SK-N-SH treated with all-trans-retinoic acid at 6 μM for 48 hours (cell line): ENCODE measurements at regions not wholly inside any gene's neighbourhood (a gene's known extent, or its start where the extent isn't known, plus 50 kb on each side); places are given as distances from the start of the nearest gene placed in this dataset.

Source experiments
- ATAC-seq: fragments of 200-7000 bp; cut with Tn5 transposase; 3 replicates; pipeline ENCODE4 v1.9.1; 2020; ENCODE audit warnings: mild to moderate bottlenecking, moderate library complexity
- ARNTL ChIP-seq: fragments of 450-650 bp; formaldehyde crosslinking; IDR thresholded peaks from 2 replicates; pipeline ENCODE4 v1.5.0; 2020; ENCODE audit warnings: low read depth, mild to moderate bottlenecking, moderate library complexity, borderline replicate concordance
- BACH2 ChIP-seq: fragments of 250-450 bp; sonication (Bioruptor Pico); IDR thresholded peaks from 2 replicates; pipeline ENCODE4 v1.9.0; 2021; ENCODE audit warnings: mild to moderate bottlenecking, borderline replicate concordance
- CSDC2 ChIP-seq: fragments of 250-450 bp; sonication (Bioruptor Pico); IDR thresholded peaks from 2 replicates; pipeline ENCODE4 v1.5.0; 2020; ENCODE audit warnings: mild to moderate bottlenecking, moderate library complexity
- ESRRG ChIP-seq: fragments of 250-450 bp; sonication (Bioruptor Pico); IDR thresholded peaks from 2 replicates; pipeline ENCODE4 v1.6.1; 2021; ENCODE audit warnings: mild to moderate bottlenecking
- GLIS3 ChIP-seq: fragments of 250-450 bp; sonication (Bioruptor Pico); IDR thresholded peaks from 2 replicates; pipeline ENCODE4 v1.5.0; 2020; ENCODE audit warnings: mild to moderate bottlenecking, moderate library complexity
- OSR1 ChIP-seq: fragments of 250-450 bp; sonication (Bioruptor Pico); IDR thresholded peaks from 2 replicates; pipeline ENCODE4 v1.8.0; 2022; ENCODE audit warnings: moderate library complexity, mild to moderate bottlenecking, inconsistent platforms
- PPARA ChIP-seq: fragments of 250-450 bp; sonication (Bioruptor Pico); IDR thresholded peaks from 2 replicates; pipeline ENCODE4 v1.5.0; 2020; ENCODE audit warnings: mild to moderate bottlenecking, borderline replicate concordance
- RARB ChIP-seq: fragments of 250-450 bp; sonication (Bioruptor Pico); IDR thresholded peaks from 2 replicates; pipeline ENCODE4 v1.8.0; 2021; ENCODE audit warnings: mild to moderate bottlenecking, moderate library complexity
- SNAI2 ChIP-seq: fragments of 250-450 bp; sonication (Bioruptor Pico); IDR thresholded peaks from 2 replicates; pipeline ENCODE4 v1.5.0; 2020; ENCODE audit warnings: mild to moderate bottlenecking, moderate library complexity
- TCF4 ChIP-seq: fragments of 250-450 bp; sonication (Bioruptor Pico); IDR thresholded peaks from 2 replicates; pipeline ENCODE4 v1.8.0; 2021; ENCODE audit warnings: mild to moderate bottlenecking, moderate library complexity, borderline replicate concordance
- TOX ChIP-seq: fragments of 250-450 bp; sonication (Bioruptor Pico); IDR thresholded peaks from 2 replicates; pipeline ENCODE4 v1.8.0; 2021; ENCODE audit warnings: mild to moderate bottlenecking, moderate library complexity, borderline replicate concordance
- ZC3H10 ChIP-seq: fragments of 250-450 bp; sonication (Bioruptor Pico); IDR thresholded peaks from 2 replicates; pipeline ENCODE4 v1.5.1; 2021; ENCODE audit warnings: mild to moderate bottlenecking, moderate library complexity
- ZFP3 ChIP-seq: fragments of 250-450 bp; sonication (Bioruptor Pico); IDR thresholded peaks from 2 replicates; pipeline ENCODE4 v1.5.0; 2020; ENCODE audit warnings: mild to moderate bottlenecking, moderate library complexity
- ZFP30 ChIP-seq: fragments of 450-650 bp; formaldehyde crosslinking; IDR thresholded peaks from 2 replicates; pipeline ENCODE4 v1.5.0; 2022; ENCODE audit warnings: mild to moderate bottlenecking, moderate library complexity
- ZNF565 ChIP-seq: fragments of 450-650 bp; formaldehyde crosslinking; conservative IDR thresholded peaks from 2 replicates; pipeline ENCODE4 v1.5.0; 2020; ENCODE audit warnings: low read depth, mild to moderate bottlenecking, moderate library complexity
- ZNF70 ChIP-seq: fragments of 450-650 bp; formaldehyde crosslinking; IDR thresholded peaks from 2 replicates; pipeline ENCODE4 v1.5.0; 2020; ENCODE audit warnings: mild to moderate bottlenecking, moderate library complexity
- ZNF8 ChIP-seq: fragments of 450-650 bp; formaldehyde crosslinking; IDR thresholded peaks from 2 replicates; pipeline ENCODE4 v1.5.0; 2020; ENCODE audit warnings: mild to moderate bottlenecking, moderate library complexity
- TF ChIP-seq, protein P1 (sequence below): fragments of 250-450 bp; sonication (Bioruptor Pico); IDR thresholded peaks from 2 replicates; pipeline ENCODE4 v1.5.0; 2020; ENCODE audit warnings: mild to moderate bottlenecking, moderate library complexity
- TF ChIP-seq, protein P2 (sequence below): fragments of 250-450 bp; sonication (Bioruptor Pico); IDR thresholded peaks from 2 replicates; pipeline ENCODE4 v1.8.0; 2021; ENCODE audit warnings: low read depth, mild to moderate bottlenecking, moderate library complexity, borderline replicate concordance
- TF ChIP-seq, protein P3 (sequence below): fragments of 250-450 bp; sonication (Bioruptor Pico); IDR thresholded peaks from 2 replicates; pipeline ENCODE4 v1.5.1; 2020; ENCODE audit warnings: low read depth, mild to moderate bottlenecking, moderate library complexity
- TF ChIP-seq, protein P4 (sequence below): fragments of 250-450 bp; sonication (Bioruptor Pico); IDR thresholded peaks from 2 replicates; pipeline ENCODE4 v1.8.0; 2020; ENCODE audit warnings: mild to moderate bottlenecking, moderate library complexity, borderline replicate concordance
- TF ChIP-seq, protein P5 (sequence below): fragments of 250-450 bp; sonication (Bioruptor Pico); IDR thresholded peaks from 2 replicates; pipeline ENCODE4 v1.5.1; 2021; ENCODE audit warnings: mild to moderate bottlenecking, moderate library complexity

DNA sequence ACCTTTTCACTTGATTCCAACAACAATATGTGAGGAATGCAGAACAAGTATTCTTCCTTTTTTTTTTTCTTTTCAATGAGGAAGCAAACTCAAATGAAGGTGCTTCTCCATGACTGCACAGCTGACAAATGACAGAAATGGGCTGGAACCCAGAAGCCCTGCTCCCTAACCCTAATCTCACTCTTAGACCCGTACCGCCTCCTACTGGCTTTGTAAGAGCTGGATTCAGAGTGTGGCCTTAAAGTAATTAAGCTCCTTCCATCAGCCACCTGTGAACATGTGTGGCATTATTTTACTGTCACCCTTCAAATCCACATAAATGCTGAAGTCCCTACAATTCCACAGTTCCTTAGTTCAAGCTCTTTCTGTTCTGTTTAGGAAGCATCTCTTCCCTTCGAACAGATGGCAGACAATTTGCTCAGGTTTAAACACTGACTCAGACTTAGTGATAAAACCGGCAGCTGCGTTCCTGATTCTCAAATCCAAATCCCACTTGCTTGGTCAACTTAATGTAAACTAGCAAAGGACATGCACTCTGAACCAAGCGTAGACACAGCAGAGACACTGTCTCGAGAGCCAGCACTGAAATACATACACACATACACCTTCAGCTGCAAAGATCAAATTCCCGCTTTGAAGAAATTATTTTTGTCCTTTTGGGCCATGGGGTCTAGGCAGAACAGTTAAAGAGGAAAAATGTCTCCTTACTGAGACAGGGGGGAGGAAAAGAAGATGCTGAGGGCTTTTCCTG, 316.7 kb upstream of the TLE4 start:
- TF ChIP-seq SNAI2 = no peak
- no peak for TF ChIP-seq CSDC2 (CRISPR knock-in tag)
- no peak for ATAC-seq

DNA sequence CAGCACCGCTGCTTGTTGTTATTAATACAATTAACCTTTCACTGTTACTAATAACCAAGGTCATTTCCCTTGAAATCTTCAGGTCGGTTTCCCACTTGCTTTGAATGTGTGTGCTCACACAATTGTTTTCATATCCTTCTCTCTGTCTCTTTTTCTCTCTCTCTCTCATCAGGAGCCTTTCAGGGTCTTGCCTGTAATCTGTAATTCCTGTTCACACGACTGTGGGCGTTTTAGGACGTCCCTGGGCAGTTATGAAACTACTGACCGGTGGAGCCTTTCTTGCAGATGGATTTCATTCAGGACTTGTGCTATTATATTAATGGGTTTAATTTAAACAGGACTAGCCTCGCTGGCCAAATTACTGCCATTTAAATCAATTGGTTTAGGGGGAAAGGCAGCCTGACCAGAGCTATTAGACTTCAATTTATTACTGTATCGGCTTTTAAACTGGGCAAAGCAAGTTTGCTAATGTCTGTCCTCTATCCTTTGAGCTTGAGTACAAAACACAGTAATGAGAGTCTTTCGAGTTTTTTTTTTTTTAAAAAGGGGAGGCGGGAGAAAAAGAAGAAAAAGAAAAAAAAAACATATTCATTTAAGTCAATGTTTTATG, 316.0 kb upstream of the TLE4 start:
- TF ChIP-seq, protein P1, sequence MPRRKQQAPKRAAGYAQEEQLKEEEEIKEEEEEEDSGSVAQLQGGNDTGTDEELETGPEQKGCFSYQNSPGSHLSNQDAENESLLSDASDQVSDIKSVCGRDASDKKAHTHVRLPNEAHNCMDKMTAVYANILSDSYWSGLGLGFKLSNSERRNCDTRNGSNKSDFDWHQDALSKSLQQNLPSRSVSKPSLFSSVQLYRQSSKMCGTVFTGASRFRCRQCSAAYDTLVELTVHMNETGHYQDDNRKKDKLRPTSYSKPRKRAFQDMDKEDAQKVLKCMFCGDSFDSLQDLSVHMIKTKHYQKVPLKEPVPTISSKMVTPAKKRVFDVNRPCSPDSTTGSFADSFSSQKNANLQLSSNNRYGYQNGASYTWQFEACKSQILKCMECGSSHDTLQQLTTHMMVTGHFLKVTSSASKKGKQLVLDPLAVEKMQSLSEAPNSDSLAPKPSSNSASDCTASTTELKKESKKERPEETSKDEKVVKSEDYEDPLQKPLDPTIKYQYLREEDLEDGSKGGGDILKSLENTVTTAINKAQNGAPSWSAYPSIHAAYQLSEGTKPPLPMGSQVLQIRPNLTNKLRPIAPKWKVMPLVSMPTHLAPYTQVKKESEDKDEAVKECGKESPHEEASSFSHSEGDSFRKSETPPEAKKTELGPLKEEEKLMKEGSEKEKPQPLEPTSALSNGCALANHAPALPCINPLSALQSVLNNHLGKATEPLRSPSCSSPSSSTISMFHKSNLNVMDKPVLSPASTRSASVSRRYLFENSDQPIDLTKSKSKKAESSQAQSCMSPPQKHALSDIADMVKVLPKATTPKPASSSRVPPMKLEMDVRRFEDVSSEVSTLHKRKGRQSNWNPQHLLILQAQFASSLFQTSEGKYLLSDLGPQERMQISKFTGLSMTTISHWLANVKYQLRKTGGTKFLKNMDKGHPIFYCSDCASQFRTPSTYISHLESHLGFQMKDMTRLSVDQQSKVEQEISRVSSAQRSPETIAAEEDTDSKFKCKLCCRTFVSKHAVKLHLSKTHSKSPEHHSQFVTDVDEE (CRISPR knock-in tag) = no peak
- TF ChIP-seq PPARA (CRISPR knock-in tag) = no peak
- ATAC-seq = no peak

DNA sequence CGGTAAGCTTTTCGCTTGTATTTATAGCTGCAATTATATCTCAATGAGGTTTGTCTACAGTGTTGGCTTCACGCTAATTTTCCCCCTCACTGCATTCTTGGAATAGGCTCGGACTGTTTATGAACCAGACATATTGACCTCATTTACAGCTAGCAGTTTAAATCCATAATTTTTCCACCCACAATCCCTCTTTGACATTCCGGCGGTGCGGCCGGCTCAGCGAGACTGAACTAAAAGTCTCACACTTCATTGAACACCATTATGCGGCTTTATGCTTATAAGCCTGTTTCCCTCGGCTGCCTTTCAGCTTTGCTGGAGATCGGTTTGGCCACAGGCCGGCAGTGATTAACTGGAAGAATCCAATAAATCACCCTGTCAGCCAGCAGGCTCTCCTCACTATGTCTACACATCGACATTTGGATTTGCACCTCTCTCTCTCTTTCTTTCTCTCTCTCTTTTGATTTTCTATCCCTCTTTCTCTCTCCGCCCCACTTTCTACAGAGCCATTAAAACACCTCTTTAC, 315.0 kb upstream of the TLE4 start:
- TF ChIP-seq GLIS3 (CRISPR knock-in tag) (no peak), ARNTL (CRISPR knock-in tag) (no peak), TOX (CRISPR knock-in tag) (no peak), RARB (CRISPR knock-in tag) (no peak), OSR1 (no peak), ZNF70 (CRISPR knock-in tag) (no peak), ZFP30 (CRISPR knock-in tag) (no peak), ZFP3 (CRISPR knock-in tag) (no peak)
- TF ChIP-seq, protein P2, sequence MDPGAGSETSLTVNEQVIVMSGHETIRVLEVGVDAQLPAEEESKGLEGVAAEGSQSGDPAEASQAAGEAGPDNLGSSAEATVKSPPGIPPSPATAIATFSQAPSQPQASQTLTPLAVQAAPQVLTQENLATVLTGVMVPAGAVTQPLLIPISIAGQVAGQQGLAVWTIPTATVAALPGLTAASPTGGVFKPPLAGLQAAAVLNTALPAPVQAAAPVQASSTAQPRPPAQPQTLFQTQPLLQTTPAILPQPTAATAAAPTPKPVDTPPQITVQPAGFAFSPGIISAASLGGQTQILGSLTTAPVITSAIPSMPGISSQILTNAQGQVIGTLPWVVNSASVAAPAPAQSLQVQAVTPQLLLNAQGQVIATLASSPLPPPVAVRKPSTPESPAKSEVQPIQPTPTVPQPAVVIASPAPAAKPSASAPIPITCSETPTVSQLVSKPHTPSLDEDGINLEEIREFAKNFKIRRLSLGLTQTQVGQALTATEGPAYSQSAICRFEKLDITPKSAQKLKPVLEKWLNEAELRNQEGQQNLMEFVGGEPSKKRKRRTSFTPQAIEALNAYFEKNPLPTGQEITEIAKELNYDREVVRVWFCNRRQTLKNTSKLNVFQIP (CRISPR knock-in tag) = no peak
- TF ChIP-seq, all 23 proteins: peak for 0
- no peak for ATAC-seq

DNA sequence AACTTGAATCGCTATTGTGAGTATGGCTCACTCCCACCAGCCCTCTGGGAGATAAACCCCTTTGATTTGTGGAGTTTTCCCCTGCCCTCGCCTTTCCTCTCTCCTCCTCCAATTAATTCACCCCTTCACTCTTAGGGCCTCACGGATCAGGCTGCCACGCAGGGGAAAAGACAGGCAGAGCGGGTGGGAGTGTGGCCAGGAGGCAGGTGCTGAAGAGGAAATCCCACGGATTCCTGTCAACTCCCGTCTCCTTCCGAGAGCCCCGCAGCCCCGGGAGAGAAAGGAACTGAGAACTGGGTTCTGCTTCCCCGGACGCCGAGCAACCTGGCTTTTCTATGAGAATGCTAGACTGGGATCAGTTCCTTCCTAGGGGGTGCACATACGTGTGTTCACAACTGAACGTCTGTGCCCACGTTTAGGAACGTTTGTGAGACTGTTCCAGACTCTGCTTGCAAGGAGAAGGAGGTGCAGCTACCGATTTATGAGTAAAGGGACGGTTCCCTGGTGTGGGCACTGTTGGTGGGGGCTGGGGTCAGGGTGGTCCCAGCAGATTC, 314.5 kb upstream of the TLE4 start:
- ATAC-seq = no peak
- TF ChIP-seq OSR1 (no peak), TCF4 (CRISPR knock-in tag) (no peak), ESRRG (CRISPR knock-in tag) (no peak)
- TF ChIP-seq, protein P3, sequence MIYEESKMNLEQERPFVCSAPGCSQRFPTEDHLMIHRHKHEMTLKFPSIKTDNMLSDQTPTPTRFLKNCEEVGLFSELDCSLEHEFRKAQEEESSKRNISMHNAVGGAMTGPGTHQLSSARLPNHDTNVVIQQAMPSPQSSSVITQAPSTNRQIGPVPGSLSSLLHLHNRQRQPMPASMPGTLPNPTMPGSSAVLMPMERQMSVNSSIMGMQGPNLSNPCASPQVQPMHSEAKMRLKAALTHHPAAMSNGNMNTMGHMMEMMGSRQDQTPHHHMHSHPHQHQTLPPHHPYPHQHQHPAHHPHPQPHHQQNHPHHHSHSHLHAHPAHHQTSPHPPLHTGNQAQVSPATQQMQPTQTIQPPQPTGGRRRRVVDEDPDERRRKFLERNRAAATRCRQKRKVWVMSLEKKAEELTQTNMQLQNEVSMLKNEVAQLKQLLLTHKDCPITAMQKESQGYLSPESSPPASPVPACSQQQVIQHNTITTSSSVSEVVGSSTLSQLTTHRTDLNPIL (CRISPR knock-in tag) = no peak
- TF ChIP-seq, protein P4, sequence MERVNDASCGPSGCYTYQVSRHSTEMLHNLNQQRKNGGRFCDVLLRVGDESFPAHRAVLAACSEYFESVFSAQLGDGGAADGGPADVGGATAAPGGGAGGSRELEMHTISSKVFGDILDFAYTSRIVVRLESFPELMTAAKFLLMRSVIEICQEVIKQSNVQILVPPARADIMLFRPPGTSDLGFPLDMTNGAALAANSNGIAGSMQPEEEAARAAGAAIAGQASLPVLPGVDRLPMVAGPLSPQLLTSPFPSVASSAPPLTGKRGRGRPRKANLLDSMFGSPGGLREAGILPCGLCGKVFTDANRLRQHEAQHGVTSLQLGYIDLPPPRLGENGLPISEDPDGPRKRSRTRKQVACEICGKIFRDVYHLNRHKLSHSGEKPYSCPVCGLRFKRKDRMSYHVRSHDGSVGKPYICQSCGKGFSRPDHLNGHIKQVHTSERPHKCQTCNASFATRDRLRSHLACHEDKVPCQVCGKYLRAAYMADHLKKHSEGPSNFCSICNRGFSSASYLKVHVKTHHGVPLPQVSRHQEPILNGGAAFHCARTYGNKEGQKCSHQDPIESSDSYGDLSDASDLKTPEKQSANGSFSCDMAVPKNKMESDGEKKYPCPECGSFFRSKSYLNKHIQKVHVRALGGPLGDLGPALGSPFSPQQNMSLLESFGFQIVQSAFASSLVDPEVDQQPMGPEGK (CRISPR knock-in tag) = no peak

DNA sequence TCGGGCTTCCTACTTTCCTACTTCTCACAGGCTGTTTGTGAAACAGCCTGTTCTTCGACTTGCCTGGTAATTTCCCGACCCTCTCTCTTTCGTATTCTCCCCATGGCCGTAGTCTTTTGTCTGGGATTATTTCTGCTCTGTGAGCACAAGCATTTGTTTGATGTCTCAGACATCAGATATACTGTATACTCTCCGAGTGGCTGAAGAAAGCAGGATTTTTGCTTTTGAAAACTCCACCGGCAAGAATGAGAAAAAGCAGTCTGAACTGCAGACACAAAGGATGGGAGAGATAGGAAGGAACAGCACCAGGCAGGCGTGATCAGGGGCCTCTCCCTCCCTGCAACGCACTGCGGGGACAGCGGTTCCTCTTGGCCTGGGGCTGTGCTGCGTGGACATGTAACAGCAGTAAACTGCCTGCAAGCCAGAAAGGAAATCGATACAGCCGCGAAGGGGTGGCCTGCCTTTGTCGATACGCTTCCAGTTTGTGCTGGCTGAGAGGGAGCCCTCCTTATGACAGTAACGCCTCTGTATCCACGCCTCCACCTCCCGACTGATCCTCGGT, 313.9 kb upstream of the TLE4 start:
- ATAC-seq = no peak
- TF ChIP-seq ZNF8 (CRISPR knock-in tag) (no peak), BACH2 (CRISPR knock-in tag) (no peak), ZNF565 (no peak), TCF4 (CRISPR knock-in tag) (no peak), ARNTL (CRISPR knock-in tag) (no peak), PPARA (CRISPR knock-in tag) (no peak), ZC3H10 (CRISPR knock-in tag) (no peak)
- TF ChIP-seq, protein P4 (CRISPR knock-in tag) = no peak
- TF ChIP-seq, protein P5, sequence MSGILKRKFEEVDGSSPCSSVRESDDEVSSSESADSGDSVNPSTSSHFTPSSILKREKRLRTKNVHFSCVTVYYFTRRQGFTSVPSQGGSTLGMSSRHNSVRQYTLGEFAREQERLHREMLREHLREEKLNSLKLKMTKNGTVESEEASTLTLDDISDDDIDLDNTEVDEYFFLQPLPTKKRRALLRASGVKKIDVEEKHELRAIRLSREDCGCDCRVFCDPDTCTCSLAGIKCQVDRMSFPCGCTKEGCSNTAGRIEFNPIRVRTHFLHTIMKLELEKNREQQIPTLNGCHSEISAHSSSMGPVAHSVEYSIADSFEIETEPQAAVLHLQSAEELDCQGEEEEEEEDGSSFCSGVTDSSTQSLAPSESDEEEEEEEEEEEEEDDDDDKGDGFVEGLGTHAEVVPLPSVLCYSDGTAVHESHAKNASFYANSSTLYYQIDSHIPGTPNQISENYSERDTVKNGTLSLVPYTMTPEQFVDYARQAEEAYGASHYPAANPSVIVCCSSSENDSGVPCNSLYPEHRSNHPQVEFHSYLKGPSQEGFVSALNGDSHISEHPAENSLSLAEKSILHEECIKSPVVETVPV (CRISPR knock-in tag) = no peak
